HEK293 (cell line): ENCODE measurements at regions not wholly inside any gene's neighbourhood (a gene's known extent, or its start where the extent isn't known, plus 50 kb on each side); places are given as distances from the start of the nearest gene placed in this dataset.

Experiments used
- CTCF ChIA-PET: fragments of 350-600 bp; formaldehyde crosslinking; extraction: SDS; loops from one replicate; lab custom pipeline; 2021; ENCODE audit warnings: antibody characterized with exemption; lab: Yijun Ruan, JAX
- POLR2A ChIA-PET: fragments of 300-600 bp; formaldehyde crosslinking; extraction: SDS; loops from one replicate; lab custom pipeline; 2020; ENCODE audit warnings: antibody characterized with exemption, inconsistent platforms; lab: Yijun Ruan, JAX
- H3K27ac ChIP-seq: fragments of 200-500 bp; sonication (Bioruptor generic); 2 replicates; pipeline ENCODE4 v1.5.1; 2014; ENCODE audit warnings: low read depth, low read length, control low read depth, inconsistent platforms; ENCODE audit errors: extremely low read depth
- H3K36me3 ChIP-seq, 2 experiments: fragments of 200-500 bp in 1 of 2; sonication (Bioruptor generic) in 1 of 2; 1 replicate in 1 of 2; 2 replicates in 1 of 2; pipeline ENCODE4 v1.5.1; 2014 to 2017; ENCODE audit warnings: inconsistent platforms in 2 of 2, low read length in 2 of 2; ENCODE audit not compliant: control insufficient read depth in 2 of 2, insufficient read depth in 1 of 2
- H3K4me1 ChIP-seq: fragments of 200-500 bp; sonication (Bioruptor generic); 2 replicates; pipeline ENCODE4 v1.5.1; 2014; ENCODE audit warnings: mild to moderate bottlenecking, low read length, inconsistent platforms; ENCODE audit not compliant: control insufficient read depth, insufficient read depth
- H3K4me3 ChIP-seq: 2 replicates; pipeline ENCODE4 v1.5.1; 2011; ENCODE audit warnings: low read depth, mild to moderate bottlenecking, control low read depth, low read length, moderate library complexity
- H3K9me3 ChIP-seq: fragments of 200-500 bp; sonication (Bioruptor generic); 2 replicates; pipeline ENCODE4 v1.5.1; 2014; ENCODE audit warnings: low read depth, low read length, inconsistent platforms; ENCODE audit not compliant: control insufficient read depth, insufficient read depth
- AEBP2 ChIP-seq: fragments of 450-650 bp; formaldehyde crosslinking; IDR thresholded peaks from 2 replicates; pipeline ENCODE4 v1.5.1; 2016; ENCODE audit warnings: missing biosample characterization, missing genetic modification characterization, borderline replicate concordance
- HOXD13 ChIP-seq: sonication (generic); formaldehyde crosslinking; IDR thresholded peaks from 2 replicates; pipeline ENCODE4 v1.8.0; 2022; ENCODE audit warnings: missing genetic modification reagents, borderline replicate concordance
- IKZF3 ChIP-seq: fragments of 450-650 bp; IDR thresholded peaks from 2 replicates; pipeline ENCODE4 v1.5.0; 2018; ENCODE audit warnings: missing biosample characterization, mild to moderate bottlenecking, missing genetic modification characterization, moderate library complexity
- KLF16 ChIP-seq: fragments of 450-650 bp; formaldehyde crosslinking; IDR thresholded peaks from 2 replicates; pipeline ENCODE4 v1.5.1; 2017; ENCODE audit warnings: missing biosample characterization, missing genetic modification characterization
- PBX3 ChIP-seq: sonication (generic); formaldehyde crosslinking; IDR thresholded peaks from 2 replicates; pipeline ENCODE4 v1.8.1; 2022; ENCODE audit warnings: mild to moderate bottlenecking, moderate library complexity, missing genetic modification reagents
- PRDM1 ChIP-seq: fragments of 450-650 bp; formaldehyde crosslinking; IDR thresholded peaks from 2 replicates; pipeline ENCODE4; 2016; ENCODE audit warnings: missing biosample characterization, missing genetic modification characterization
- TSHZ1 ChIP-seq: fragments of 450-650 bp; formaldehyde crosslinking; IDR thresholded peaks from 2 replicates; pipeline ENCODE4 v1.5.1; 2016; ENCODE audit warnings: missing biosample characterization, missing genetic modification characterization, borderline replicate concordance
- ZEB2 ChIP-seq: fragments of 450-650 bp; formaldehyde crosslinking; IDR thresholded peaks from 2 replicates; pipeline ENCODE4 v1.5.1; 2016; ENCODE audit warnings: missing biosample characterization, missing genetic modification characterization
- ZNF202 ChIP-seq: fragments of 450-650 bp; formaldehyde crosslinking; IDR thresholded peaks from 2 replicates; pipeline ENCODE4 v1.5.1; 2016; ENCODE audit warnings: missing biosample characterization, missing genetic modification characterization, borderline replicate concordance
- ZNF214 ChIP-seq: fragments of 450-650 bp; formaldehyde crosslinking; IDR thresholded peaks from 2 replicates; pipeline ENCODE4 v1.5.1; 2017; ENCODE audit warnings: missing biosample characterization, mild to moderate bottlenecking, missing genetic modification characterization, borderline replicate concordance
- ZNF239 ChIP-seq: fragments of 450-650 bp; formaldehyde crosslinking; IDR thresholded peaks from 2 replicates; pipeline ENCODE4 v1.5.1; 2016; ENCODE audit warnings: missing biosample characterization, missing genetic modification characterization
- ZNF416 ChIP-seq: fragments of 450-650 bp; formaldehyde crosslinking; IDR thresholded peaks from 2 replicates; pipeline ENCODE4 v1.5.1; 2016; ENCODE audit warnings: missing biosample characterization, missing genetic modification characterization
- ZNF473 ChIP-seq: fragments of 450-650 bp; formaldehyde crosslinking; IDR thresholded peaks from 2 replicates; pipeline ENCODE4 v1.5.1; 2017; ENCODE audit warnings: missing biosample characterization, missing genetic modification characterization
- ZNF501 ChIP-seq: fragments of 450-650 bp; formaldehyde crosslinking; IDR thresholded peaks from 2 replicates; pipeline ENCODE4 v1.5.1; 2016; ENCODE audit warnings: missing biosample characterization, missing genetic modification characterization
- ZNF549 ChIP-seq: fragments of 450-650 bp; IDR thresholded peaks from 2 replicates; pipeline ENCODE4 v1.5.1; 2018; ENCODE audit warnings: missing biosample characterization, missing genetic modification characterization, mild to moderate bottlenecking, inconsistent platforms, moderate library complexity
- ZNF596 ChIP-seq: fragments of 450-650 bp; IDR thresholded peaks from 2 replicates; pipeline ENCODE4 v1.5.0; 2018; ENCODE audit warnings: missing biosample characterization, mild to moderate bottlenecking, missing genetic modification characterization, moderate library complexity
- ZNF645 ChIP-seq: fragments of 450-650 bp; formaldehyde crosslinking; IDR thresholded peaks from 2 replicates; pipeline ENCODE4; 2016; ENCODE audit warnings: missing biosample characterization, missing genetic modification characterization
- ZXDB ChIP-seq: fragments of 450-650 bp; formaldehyde crosslinking; IDR thresholded peaks from 2 replicates; pipeline ENCODE4 v1.5.1; 2016; ENCODE audit warnings: missing biosample characterization, missing genetic modification characterization

GRCh38 chr18:78086931-78087330 lies 837.3 kb downstream of the GALR1 start (continued):
- no peak for TF ChIP-seq ZNF645 (tag by site-specific recombination)
- no peak for TF ChIP-seq ZNF501
- TF ChIP-seq PBX3 (CRISPR knock-in tag) = no peak
- no peak for TF ChIP-seq ZNF214
- TF ChIP-seq HOXD13 (CRISPR knock-in tag) = no peak
- no peak for TF ChIP-seq ZEB2 (tag by site-specific recombination)
- TF ChIP-seq KLF16 (tag by site-specific recombination) = no peak
- TF ChIP-seq TSHZ1 (tag by site-specific recombination) = no peak
- TF ChIP-seq ZNF549 (tag by site-specific recombination) = no peak

- no peak overlapping the region for H3K4me3 ChIP-seq
These were observed 837.7 kb downstream of the GALR1 start for GRCh38 chr18:78087338-78087737.

GRCh38 chr18:78090584-78090983 lies 840.9 kb downstream of the GALR1 start:
- Histone ChIP-seq H3K36me3 (no peaks in the 10 kb centered on the region), H3K4me1 (peaks cover 10% of the 10 kb centered on the region; the same call in 1 of the 2 replicates), H3K9me3 (no peaks in the 10 kb centered on the region), H3K27ac (0 out of 2 replicates have a peak overlapping the region, but pooled peaks have one; percentile 7)
- CTCF ChIA-PET = interaction anchor here (0.7 to 1.1 kb wide), 3 partner anchors 10 to 15 kb away, joined by 3 read pairs; no protein-coding TSS in a partner anchor
- no peak for TF ChIP-seq ZNF596
- TF ChIP-seq ZNF239 (tag by site-specific recombination) = no peak
- TF ChIP-seq AEBP2 (tag by site-specific recombination) = no peak
- no peak for TF ChIP-seq ZNF473 (tag by site-specific recombination)
- no peak for TF ChIP-seq PRDM1 (tag by site-specific recombination)
- no peak for TF ChIP-seq ZNF416 (tag by site-specific recombination)
- no peak for TF ChIP-seq IKZF3 (tag by site-specific recombination)
- TF ChIP-seq ZNF202 (tag by site-specific recombination) = no peak
- TF ChIP-seq, all 188 proteins: peak for 0
- H3K4me3 ChIP-seq = no peak overlapping the region
- POLR2A ChIA-PET = interaction anchor here (1.0 kb wide), 1 partner anchor 203 kb away, joined by 3 read pairs; no protein-coding TSS in a partner anchor

More at GRCh38 chr18:78087338-78087737, 837.7 kb downstream of the GALR1 start:
- TF ChIP-seq ZXDB (tag by site-specific recombination) = no peak
- Histone ChIP-seq H3K9me3 (no peaks in the 10 kb centered on the region), H3K27ac (no peak overlapping the region), H3K36me3 (no peaks in the 10 kb centered on the region), H3K4me1 (peaks cover 10% of the 10 kb centered on the region; the same call in 1 of the 2 replicates)
- ChIA-PET POLR2A (no interaction called here), CTCF (interaction anchor here (0.6 to 1.5 kb wide), 3 partner anchors 14 to 42 kb away, joined by 3 to 7 read pairs (median 4); no protein-coding TSS in a partner anchor)
